Ureter (tissue), 1 donor: ENCODE measurements at regions not wholly inside any gene's neighbourhood (a gene's known extent, or its start where the extent isn't known, plus 50 kb on each side); places are given as distances from the start of the nearest gene placed in this dataset.
A peak's percentile ranks its signal among the peaks of the same experiment; 100 is the strongest.
"Not testable (repeated sequence)": the region's sequence is repeated elsewhere in the genome, so short reads cannot be mapped to it uniquely, and the experiment has no call there.

Experiments
- DNase-seq: peaks from one replicate; pipeline ENCODE4 v3.0.0-alpha.2; 2020; ENCODE audit warnings: low spot score
- donor health status: DM: yes; HTN: yes; CAD: no.

DNA sequence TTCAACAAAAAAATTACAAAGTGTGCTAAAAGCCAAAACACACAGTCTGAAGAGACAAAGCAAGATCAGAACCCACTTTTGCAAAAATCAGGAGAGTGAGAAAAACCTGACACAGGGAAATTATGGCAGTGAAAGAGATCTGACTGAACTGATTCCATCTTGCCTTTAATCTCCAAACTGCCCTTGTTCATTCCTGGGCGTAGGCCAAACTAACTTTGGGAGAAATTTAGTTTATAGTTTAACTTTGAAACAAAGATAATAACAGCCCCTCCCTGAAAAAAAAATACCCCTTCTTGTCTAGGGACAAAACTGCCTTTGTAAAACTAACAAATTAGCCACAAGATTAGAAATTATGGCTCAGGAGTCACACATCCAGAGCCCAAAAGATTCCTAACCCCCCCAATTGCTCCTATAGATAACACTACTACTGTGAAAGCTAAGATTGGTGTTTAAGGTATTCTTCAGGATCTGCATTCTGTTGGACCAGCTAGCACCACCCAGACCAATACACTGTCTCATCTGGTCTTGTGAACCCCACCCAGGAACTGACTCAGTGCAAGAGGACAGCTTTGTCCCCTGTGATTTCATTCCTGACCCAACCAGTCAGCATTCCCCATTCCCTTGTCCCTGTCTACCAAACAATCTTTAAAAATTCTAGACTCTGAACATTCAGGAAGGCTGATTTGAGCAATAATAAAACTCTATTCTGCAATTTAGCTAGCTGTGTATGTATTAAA, 226.1 kb upstream of the SH3BP4 start:
- peak; percentile 14 for DNase-seq

DNA sequence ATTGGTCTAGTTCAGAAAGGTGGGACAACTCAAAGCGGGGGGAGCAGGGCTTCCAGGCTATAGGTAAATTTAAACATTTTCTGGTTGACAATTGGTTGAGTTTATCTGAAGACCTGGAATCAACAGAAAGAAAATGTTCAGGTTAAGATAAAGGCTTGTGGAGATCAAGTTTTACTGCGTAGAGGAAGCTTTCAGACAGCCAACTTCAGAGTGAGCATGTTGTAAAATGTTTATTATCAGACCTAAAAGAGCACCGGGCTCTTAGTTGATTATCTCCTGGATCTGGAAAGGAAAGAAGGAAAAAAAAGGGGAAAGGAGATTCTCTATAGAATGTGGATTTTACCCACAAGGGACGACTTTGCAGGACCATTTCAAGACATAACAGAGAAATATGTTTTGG, 227.0 kb upstream of the SH3BP4 start:
- no peak for DNase-seq

DNA sequence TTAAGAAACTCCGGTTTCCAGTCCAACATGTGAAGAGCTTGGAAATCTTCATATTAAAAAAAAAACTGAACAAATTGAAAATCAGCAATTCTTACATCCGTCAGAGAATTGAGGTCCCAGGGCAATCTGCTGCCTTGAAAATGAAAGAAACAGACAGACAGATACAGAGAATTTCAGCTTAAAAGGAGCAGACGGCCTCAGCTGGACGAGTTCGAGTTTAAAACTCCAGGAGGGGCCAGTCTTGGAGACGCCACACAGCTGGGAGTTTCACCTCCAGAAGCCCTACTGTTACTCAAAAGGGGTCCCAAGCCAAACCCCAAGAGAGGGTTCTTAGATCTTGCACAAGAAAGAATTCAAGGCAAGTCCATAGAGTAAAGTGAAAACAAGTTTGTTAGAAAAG, 226.5 kb upstream of the ARL4C start:
- DNase-seq, result peak; percentile 18

DNA sequence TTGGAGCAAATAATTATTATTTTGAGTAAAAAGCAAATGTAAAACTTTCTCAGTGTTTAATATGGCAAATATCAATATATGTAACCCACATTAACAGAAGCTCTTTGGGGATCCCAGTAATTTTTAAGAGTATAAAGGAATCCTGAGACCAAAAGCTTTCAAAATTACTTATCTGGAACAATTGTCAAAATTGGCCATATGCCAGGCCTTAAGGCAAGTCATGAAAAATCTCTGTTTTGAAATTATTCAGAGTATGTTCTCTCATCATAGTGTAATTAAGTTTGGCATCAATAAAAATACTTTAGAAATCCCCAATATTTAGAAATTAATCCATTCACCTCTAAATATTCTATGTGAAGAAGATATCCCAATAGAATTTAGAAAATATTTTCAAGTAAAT, 225.3 kb upstream of the ARL4C start:
- no peak for DNase-seq

DNA sequence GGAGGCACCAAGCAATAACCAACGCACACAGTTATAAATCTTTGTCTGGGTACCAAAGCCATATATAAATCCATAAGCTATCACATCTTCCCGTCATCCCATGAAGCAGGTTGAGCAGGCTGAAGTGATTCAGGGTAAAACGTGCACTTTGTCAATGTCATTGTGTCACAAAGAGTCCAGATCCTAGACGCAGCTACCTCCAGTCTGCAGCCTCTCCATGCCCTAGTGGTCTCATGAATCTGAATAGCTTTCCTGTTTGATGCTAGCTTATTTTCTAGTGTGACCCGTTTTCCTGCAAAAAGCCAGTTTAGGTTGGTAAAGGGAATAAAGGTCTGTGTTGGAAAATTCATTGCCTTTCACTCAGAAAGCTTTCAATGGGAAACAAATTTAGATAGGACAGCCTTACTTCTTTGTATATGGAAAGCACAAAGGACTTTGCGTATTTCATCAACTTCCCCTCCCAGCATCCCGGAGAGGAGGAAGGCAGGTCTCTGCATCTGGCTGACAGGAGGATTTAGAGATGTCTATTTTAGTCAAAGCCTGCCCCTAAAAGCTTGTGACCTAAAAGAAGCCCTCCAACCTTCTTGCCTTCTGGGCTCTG, 222.3 kb upstream of the ARL4C start:
- DNase-seq, result no peak

DNA sequence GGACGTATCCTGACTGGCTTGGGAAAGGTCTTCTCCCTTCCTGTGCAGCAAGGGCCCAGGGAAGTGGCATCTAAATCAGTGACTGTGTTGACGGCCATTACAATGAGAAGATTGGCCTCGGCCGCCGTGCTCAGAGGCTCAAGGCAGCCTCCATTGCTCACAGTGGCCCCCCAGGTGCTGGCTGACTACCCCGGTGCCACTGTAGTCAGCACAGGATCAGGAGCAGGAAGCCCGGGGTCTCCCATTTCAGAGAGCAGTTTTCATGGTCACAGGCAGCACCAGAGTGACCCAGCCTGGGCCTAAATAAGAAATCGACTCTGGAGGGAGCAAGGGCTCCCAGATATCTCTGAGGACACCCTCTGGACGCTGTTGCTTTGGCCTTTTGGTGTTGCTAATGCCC, 219.4 kb upstream of the ARL4C start:
- DNase-seq, result no peak

DNA sequence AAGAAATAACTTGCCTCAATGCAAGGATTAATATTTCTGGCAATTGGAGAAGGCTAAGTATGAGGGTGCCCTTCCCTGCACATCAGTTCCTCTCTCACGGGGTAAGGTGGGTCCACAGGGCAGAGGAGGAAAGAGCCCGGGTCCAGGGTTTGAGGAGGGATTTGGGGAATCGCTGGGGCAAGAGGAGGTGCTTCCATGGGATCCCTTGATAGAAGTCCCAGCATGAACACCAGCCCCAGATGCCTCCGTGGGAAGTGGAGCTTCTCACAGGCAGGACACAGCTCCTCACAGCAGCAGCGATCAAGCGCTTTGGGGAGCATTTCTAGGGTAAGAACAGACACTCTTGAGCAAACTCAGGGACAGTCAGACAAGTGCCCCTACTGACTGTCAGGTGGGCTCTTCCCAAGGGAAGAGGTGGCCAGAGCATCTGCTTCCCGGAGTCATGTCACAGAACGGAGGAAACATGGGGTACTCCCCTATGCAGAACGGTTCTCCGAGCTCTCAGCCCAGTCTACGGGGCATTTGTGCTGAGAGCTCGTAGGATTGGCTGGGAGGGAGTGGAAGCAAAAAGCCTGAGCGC, 218.9 kb upstream of the ARL4C start:
- peak; percentile 19 for DNase-seq

DNA sequence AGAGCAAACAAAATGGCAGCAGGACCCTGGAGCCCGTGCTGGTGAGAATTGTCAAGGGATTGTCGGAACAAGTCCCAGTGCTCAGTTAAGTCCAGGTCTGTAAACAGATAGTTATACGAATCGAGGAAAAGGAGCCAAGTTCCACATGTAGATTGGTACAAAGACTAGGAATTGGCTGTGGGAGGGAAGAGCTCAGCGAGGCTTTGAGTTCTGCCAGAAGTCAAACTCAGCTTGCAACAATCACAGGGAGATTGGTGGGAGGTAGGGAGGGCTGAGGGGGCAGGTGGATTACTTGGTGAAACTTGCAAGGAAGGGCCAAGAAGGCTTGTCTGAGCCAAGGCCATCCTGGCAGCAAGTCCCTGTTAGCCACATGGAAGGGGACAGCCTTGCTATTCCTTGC, 217.8 kb upstream of the ARL4C start:
- peak; percentile 29 for DNase-seq

DNA sequence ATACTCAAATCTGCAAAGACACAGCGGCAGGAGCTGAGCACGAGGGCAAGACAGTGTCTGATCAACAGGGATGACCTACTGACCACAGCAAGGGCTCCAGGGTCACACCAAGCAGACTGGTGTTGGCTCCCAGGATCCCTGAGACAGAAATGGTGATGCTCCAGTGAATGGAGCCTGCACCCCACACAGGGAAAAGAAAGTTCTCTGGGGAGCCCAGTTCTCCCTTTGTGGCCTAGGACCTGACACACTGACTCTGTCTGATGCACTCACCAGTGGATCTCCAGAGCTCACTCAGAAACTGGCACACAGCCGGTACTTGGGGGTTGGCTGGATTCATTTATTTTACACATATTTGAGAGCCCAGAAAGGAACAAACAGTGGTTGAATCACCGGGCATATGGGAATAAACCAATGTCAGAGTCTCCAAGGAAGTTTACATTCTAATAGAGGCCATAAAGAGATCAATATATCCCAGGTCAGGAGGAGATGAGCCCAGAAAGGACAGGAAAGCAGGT, 215.6 kb upstream of the ARL4C start:
- no peak for DNase-seq

DNA sequence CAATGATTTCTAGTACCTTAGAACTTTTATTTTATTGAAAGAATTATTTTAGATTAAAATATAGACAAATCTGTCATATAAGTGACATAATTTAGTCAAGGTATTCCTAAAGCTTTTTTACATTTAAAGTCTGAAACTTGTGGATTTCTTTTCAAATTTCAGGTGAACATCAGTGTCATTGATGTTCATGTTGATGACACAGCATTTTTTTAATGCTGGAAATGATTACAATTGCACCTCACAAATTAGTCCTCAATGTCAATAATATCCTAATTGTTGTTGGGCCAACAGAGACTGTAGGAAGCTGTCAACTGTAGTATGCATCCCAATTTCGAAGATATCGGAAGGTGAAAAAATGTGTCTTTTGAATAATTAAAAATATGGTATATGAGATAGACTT, 214.4 kb upstream of the ARL4C start:
- no peak for DNase-seq

DNA sequence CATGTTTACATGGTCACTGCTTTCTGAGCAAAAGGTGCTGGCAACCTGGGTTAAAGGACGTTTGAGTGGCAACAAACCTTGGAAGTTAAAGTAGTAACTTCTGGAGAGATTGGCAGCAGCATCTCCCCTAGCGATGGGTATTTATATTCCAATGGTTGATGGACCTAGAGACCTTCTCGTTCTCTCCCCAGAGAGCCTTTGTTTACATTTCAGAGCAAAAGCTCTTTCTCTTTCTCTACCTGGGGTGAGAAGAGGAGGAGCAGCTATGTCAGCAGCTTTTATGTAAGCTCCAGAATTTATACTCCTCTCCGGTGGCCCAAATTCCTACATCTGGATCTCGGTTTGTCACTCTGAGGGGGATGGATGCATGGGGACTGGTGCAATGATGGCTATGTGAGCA, 213.7 kb upstream of the ARL4C start:
- DNase-seq, result no peak

DNA sequence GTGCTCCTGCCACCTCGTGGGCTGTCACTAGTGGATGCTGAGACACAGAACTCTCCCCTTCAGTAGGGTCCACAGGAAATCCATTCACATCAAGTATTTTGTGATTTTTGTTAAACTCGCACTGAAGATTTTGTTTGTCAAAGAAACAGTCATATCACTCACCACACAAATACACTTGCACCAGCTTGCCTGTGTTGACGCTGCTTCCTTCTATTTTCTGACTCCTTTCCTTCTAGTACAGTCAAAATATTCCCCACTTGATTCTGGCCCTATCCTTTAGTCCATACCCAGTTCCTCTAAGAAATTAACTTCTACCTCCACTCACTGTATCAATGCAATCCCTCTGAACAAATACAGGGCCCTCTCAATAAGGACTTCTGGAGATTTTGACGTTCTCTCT, 213.2 kb upstream of the ARL4C start:
- DNase-seq, result no peak

DNA sequence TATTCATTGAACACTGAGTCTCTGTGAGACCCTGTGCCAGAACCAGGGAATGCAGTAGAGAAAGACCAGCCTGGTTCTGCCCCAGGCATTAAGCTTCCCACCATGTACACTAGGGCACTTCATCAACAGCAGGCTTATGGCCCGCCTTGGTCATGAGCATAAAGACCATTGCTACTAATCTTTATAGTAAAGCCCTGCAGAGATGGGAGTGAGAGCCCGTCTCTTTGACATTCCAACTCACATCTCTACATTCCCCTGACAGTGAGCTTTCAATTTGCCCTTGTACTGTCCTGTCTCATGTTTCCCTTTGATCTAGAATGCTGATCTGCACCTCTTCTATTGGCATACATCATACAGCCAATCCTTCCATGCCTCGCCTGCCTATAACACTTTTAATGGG, 211.8 kb upstream of the ARL4C start:
- DNase-seq, result no peak

DNA sequence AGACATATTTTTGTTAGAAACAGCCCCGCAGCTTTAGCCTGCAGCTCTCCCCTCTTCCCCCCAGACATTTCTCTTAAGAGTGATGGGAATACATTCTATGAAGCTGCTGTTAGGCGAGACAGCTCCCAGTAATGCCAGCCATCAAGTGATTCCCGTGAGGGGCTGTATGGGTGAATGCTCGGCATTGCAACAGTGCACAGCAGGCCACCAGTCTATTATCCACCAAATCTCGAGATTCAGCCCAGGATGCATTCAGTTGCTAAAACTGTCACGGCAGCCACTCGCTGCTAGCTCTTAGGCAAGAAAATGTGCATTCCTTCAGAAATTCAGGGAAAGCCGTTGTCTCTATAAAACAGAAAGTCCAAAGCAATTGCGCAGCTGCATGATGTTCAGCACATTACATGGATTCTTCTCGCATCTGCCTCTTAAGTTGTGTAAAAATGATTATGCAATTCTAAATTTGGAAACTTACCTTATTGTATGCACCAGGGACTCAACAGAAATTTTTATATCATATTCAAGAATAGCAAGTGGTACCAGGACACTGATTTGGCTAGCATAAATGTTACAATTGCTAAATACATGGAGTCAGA, 211.3 kb upstream of the ARL4C start:
- no peak for DNase-seq

DNA sequence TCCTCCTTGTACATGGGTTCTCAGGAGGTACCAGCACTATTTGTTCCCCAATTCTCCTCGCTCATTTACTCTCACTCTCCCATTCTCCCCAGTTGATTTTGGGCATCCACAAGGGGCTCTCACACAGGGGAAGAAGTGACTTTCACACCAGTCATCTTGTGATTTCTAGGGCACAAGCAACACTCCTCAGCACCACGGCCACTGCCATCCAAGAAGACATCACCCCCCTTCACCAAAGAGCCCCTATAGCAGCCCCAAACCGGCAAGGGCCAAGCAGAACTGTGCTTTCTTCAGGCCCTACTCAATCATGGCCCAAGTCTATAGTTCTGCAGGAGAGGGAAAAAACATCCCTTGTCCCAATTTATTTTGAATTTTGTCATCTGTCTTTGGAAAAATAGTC, 209.2 kb upstream of the ARL4C start:
- no peak for DNase-seq

DNA sequence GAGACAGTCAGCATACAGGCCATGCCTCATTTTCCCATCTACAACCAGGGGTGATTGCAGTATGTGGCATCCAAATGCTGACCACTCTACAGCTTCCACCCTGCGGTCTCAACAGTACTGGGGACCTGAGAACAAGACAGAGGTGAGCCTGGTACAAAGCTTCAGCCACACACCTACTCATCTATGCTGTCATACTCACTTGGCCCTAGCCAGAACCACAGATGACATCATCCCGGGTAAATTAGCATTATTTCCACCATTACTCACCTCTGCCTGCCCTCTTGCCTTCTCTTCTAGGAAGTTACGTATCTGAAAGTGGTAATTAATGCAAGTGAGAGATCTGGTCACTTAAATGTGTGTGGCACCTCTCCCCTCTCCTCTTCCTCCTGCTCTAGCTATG, 208.2 kb upstream of the ARL4C start:
- DNase-seq, result no peak

DNA sequence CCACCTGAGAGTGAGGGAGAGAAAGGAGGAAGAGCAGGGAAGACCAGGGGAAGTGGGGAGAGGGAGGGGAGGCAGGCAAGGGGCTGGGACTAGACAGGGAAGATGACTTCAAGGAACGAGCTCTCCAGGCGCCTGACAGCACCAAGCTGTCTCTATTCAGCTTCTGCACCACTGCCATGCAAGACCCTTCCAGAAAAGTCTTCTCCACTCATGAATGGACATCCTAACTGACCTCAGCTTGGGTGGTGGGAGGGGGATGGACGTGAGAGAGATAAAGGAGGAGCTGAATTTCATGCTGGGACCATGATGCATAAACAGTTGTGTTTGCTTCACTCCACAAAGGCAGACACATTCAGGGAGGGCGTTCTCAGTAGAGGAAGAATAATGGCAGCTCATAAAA, 206.4 kb upstream of the ARL4C start:
- DNase-seq, result no peak

DNA sequence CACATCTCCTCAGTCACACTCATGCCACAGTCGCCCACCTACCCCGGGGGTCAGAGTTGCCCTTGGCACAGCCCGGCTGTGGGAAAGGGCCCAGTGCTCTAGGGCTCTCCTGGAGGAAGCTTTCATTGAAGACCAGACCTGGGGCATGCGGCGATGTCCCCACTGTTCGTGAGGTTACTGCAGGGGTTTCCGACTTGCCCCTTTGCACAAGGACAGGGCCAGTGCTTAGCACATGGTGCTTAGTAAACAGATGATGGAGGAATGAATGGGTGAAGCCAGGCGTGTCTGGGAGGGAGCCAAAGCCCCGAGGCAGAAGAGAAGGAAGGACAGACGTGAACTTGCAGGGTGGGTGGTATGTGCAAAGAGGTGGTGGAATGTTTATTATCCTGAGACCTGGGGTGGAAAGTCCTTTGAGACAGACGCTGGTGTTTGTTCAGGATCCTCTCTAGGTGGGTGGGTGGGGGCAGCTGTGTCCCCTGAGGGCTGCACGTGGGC, 205.9 kb upstream of the ARL4C start:
- DNase-seq, result no peak

DNA sequence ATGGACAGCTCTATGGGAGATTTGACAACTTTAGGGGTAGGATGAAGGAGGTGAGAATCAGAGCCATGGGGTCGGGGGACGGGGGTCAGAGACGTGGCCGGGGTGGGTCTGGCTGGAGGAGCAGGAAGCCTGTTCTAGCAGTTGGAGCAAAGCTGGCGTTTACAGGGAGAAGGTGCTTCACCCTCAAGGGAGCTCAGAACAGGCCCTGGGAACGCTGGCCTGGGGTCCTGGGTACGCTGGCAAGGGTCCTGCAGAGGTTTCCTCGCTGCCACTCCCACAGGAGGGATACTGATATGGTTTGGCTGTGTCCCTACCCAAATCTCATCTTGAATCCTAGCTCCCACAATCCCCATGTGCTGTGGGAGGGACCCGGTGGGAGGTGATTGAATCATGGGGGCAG, 205.0 kb upstream of the ARL4C start:
- DNase-seq, result no peak

DNA sequence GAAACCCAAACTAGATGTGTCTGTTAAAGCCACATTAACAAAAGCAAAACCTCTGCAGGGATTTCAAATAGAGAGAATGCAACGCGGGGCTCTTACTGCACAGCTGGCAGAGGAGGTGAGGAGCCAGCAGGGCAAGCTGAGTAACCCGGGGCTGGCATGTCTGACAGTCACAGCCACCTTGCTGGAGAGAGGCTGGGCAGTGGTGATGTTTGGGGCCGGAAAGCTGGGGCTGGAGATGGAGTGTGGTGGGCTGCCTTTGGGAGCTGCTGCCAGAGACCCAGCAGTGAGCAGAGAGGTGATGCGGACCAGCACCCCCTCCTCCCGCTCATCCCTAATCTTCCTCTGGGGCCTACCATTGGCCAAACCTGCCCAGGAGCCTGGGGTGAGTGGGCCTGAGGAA, 204.5 kb upstream of the ARL4C start:
- DNase-seq, result no peak

DNA sequence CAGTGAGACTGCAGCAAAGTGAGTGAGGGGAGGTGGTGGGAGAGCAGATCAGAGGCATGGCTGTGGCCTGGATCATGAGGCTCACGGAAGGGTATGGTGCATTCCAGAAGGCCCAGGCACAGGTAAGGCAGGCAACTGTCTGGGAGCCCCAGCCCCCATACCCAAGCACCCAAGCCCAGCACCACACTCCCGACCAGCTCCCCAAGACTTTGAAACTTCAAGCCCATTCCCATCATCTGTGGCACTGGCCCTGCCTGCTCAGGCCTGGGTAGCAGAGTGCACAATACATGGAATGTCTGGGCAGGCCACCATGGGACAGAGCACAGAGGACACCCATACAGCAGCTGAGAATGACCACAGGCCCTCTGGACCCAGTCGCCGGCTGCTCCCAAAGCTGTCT, 202.6 kb upstream of the ARL4C start:
- DNase-seq, result no peak

DNA sequence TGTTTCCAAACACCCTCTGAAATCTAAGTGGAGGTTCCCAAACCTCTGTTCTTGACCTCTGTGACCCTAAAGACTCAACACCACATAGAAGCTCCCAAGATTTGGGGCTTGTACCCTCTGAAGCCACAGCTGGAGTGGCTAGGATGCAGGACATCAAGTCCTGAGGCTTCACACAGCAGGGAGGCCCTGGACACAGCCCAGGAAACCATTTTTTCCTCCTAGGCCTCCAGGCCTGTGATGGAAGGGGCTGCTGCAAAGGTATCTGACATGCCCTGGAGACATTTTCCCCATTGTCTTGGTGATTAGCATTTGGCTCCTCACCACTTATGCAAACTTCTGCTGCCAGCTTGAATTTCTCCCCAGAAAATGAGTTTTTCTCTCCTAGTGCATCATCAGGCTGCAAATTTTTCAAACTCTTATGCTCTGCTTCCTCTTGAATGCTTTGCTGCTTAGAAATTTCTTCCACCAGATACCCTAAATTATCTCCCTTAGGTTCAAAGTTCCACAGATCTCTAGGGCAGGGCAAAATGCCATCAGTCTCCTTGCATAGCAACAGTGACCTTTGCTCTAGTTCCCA, 200.5 kb upstream of the ARL4C start:
- not testable (repeated sequence) for DNase-seq
